K562 (cell line): ENCODE measurements at regions not wholly inside any gene's neighbourhood (a gene's known extent, or its start where the extent isn't known, plus 50 kb on each side); places are given as distances from the start of the nearest gene placed in this dataset.

Experiments used
- ATAC-seq: fragments of 200-7000 bp; cut with Tn5 transposase; 3 replicates; pipeline ENCODE4 v1.9.1; 2020; ENCODE audit warnings: moderate library complexity
- BruUV-seq: library from RNA; stranded (reverse); fragments of 400-500 nt; replicated peaks from 2 replicates; lab custom pipeline; 2021; lab: Mats Ljungman, UMichigan
- CTCF ChIA-PET: fragments of 300-600 bp; formaldehyde crosslinking; extraction: SDS; loops from one replicate; lab custom pipeline; 2021; ENCODE audit warnings: low intra/inter-chr PET ratio; lab: Yijun Ruan, JAX
- POLR2A ChIA-PET: fragments of 300-600, 350-650 bp; sonication (Branson Sonifier 250); formaldehyde crosslinking; extraction: SDS; loops from one replicate; lab custom pipeline; 2021; ENCODE audit warnings: antibody characterized with exemption, inconsistent platforms; lab: Yijun Ruan, JAX
- DNase-seq, 4 experiments: peaks; one replicate each; pipeline versions ENCODE4 v3.0.0 to v3.0.0-alpha.2; 2011 to 2018; ENCODE audit warnings: low spot score in 3 of 4, mixed read lengths in 3 of 4; ENCODE audit errors: extremely low read depth in 1 of 4
- FAIRE-seq: peaks from 2 replicates; lab custom pipeline; 2011; peaks lifted over from hg19 to GRCh38; lab: Jason Lieb, UNC
- H2AFZ ChIP-seq: 2 replicates; pipeline ENCODE4 v1.6.0; 2011; ENCODE audit warnings: low read depth, low read length, control low read depth, inconsistent platforms
- H3K27ac ChIP-seq: fragments of 200-600 bp; 3 replicates; pipeline ENCODE4 v1.8.0; 2011; ENCODE audit warnings: low read depth, mild to moderate bottlenecking, control low read depth, inconsistent platforms, low read length, moderate library complexity, mixed read lengths; ENCODE audit errors: extremely low read depth
- H3K27me3 ChIP-seq, 2 experiments: fragments of 300-600 bp in 1 of 2; 2 replicates in 1 of 2; 3 replicates in 1 of 2; pipeline versions ENCODE4 v1.6.0 to v1.8.0; 2011; ENCODE audit warnings: inconsistent platforms in 2 of 2, low read length in 2 of 2, mild to moderate bottlenecking in 1 of 2, mixed read lengths in 1 of 2, moderate library complexity in 1 of 2; ENCODE audit not compliant: control insufficient read depth in 2 of 2, insufficient read depth in 2 of 2
- H3K36me3 ChIP-seq: fragments of 300-600 bp; 3 replicates; pipeline ENCODE4 v1.8.0; 2011; ENCODE audit warnings: mild to moderate bottlenecking, low read length, inconsistent platforms; ENCODE audit not compliant: control insufficient read depth, insufficient read depth
- H3K4me1 ChIP-seq, 2 experiments: fragments of 200-600 bp in 1 of 2; replicated peaks in 1 of 2; 2 replicates in 1 of 2; 3 replicates in 1 of 2; pipeline versions ENCODE4 v1.5.1 to v1.8.0; 2011; ENCODE audit warnings: inconsistent platforms in 2 of 2, low read length in 2 of 2, mild to moderate bottlenecking in 1 of 2, mixed read lengths in 1 of 2, moderate library complexity in 1 of 2; ENCODE audit not compliant: control insufficient read depth in 2 of 2, insufficient read depth in 2 of 2
- H3K4me2 ChIP-seq: 2 replicates; pipeline ENCODE4 v1.6.1; 2011; ENCODE audit warnings: low read length, control low read depth, inconsistent platforms, mixed read lengths; ENCODE audit not compliant: insufficient read depth
- H3K4me3 ChIP-seq: fragments of 200-600 bp; sonication (generic), shearing (Covaris generic); 2 replicates; pipeline ENCODE4 v1.5.1; 2016; ENCODE audit warnings: control low read depth, inconsistent platforms
- H3K79me2 ChIP-seq: fragments of 200-600 bp; 3 replicates; pipeline ENCODE4 v1.8.0; 2011; ENCODE audit warnings: low read length, inconsistent platforms; ENCODE audit not compliant: control insufficient read depth, insufficient read depth
- H3K9ac ChIP-seq, 2 experiments: 2 replicates each; pipeline versions ENCODE4 v1.6.0 to v1.6.1; 2011; ENCODE audit warnings: low read depth in 2 of 2, low read length in 2 of 2, control low read depth in 1 of 2, inconsistent platforms in 1 of 2, mild to moderate bottlenecking in 1 of 2, mixed read lengths in 1 of 2; ENCODE audit not compliant: insufficient read depth in 1 of 2
- H3K9me1 ChIP-seq: one replicate; pipeline ENCODE4 v1.6.0; 2011; ENCODE audit warnings: inconsistent platforms, mild to moderate bottlenecking, low read length, moderate library complexity; ENCODE audit not compliant: control insufficient read depth, insufficient read depth
- H3K9me3 ChIP-seq: replicated peaks from 2 replicates; pipeline ENCODE4 v1.5.1; 2011; ENCODE audit warnings: low read depth, low read length, inconsistent platforms; ENCODE audit not compliant: control insufficient read depth, insufficient read depth
- H4K20me1 ChIP-seq: replicated peaks from 2 replicates; pipeline ENCODE4 v1.6.1; 2011; ENCODE audit warnings: low read length, inconsistent platforms, mixed read lengths; ENCODE audit not compliant: control insufficient read depth, insufficient read depth
- CSDE1 ChIP-seq, 2 experiments: fragments of 450-650 bp; IDR thresholded peaks; 2 replicates each; pipeline ENCODE4 v1.6.1; 2016; ENCODE audit warnings: mild to moderate bottlenecking in 1 of 2
- KAT8 ChIP-seq: fragments of 450-650 bp; IDR thresholded peaks from 2 replicates; pipeline ENCODE4 v1.6.1; 2016; ENCODE audit warnings: low read depth, mild to moderate bottlenecking
- MEIS2 ChIP-seq: fragments of 450-650 bp; IDR thresholded peaks from 2 replicates; pipeline ENCODE4 v1.6.1; 2014; ENCODE audit warnings: mild to moderate bottlenecking; ENCODE audit not compliant: partially characterized antibody
- MIER1 ChIP-seq: fragments of 450-650 bp; IDR thresholded peaks from 2 replicates; pipeline ENCODE4 v1.6.1; 2016; ENCODE audit warnings: antibody characterized with exemption, mild to moderate bottlenecking, low read depth
- NR4A1 ChIP-seq, 2 experiments: fragments of 250-450 bp in 1 of 2; fragments of 450-650 bp in 1 of 2; sonication (Bioruptor Pico) in 1 of 2; IDR thresholded peaks; 2 replicates each; pipeline versions ENCODE4 v1.4.0 to v1.6.1; 2016 to 2020; ENCODE audit warnings: mild to moderate bottlenecking in 2 of 2, missing compliant biosample characterization in 1 of 2, missing genetic modification characterization in 1 of 2, moderate library complexity in 1 of 2
- RCOR1 ChIP-seq, 2 experiments: IDR thresholded peaks; 2 replicates each; pipeline ENCODE4 v1.6.1; 2012; ENCODE audit warnings: low read depth in 2 of 2, low read length in 2 of 2, borderline replicate concordance in 1 of 2, improper control_type of control experiment in 1 of 2
- SMARCA4 ChIP-seq: fragments of 450-650 bp; IDR thresholded peaks from 2 replicates; pipeline ENCODE4 v1.6.1; 2016
- STAT5B ChIP-seq: fragments of 250-450 bp; sonication (Bioruptor Pico); IDR thresholded peaks from 2 replicates; pipeline ENCODE4 v1.8.0; 2021; ENCODE audit warnings: mild to moderate bottlenecking, inconsistent platforms
- TAL1 ChIP-seq: fragments of 450-650 bp; IDR thresholded peaks from 2 replicates; pipeline ENCODE4 v1.6.1; 2016; ENCODE audit warnings: mild to moderate bottlenecking
- TEAD4 ChIP-seq, 2 experiments: sonication (generic) in 1 of 2; formaldehyde crosslinking in 1 of 2; IDR thresholded peaks; 2 replicates each; pipeline versions ENCODE4 v1.6.1 to v1.8.0; 2012 to 2022; ENCODE audit warnings: borderline replicate concordance in 1 of 2, inconsistent platforms in 1 of 2, low read length in 1 of 2, mild to moderate bottlenecking in 1 of 2, missing genetic modification reagents in 1 of 2
- ZNF134 ChIP-seq: fragments of 250-450 bp; sonication (Bioruptor Pico); conservative IDR thresholded peaks from 2 replicates; pipeline ENCODE4 v1.4.0; 2020
- WGBS: fragments of 100-300 bp; shearing (Covaris generic); methylation state at CpG from one replicate; pipeline ENCODE4 v1.1.6; 2016; ENCODE audit warnings: low coverage, mixed read lengths; ENCODE audit not compliant: insufficient coverage; ENCODE audit errors: missing lambda C conversion rate; 5-methylcytosine and 5-hydroxymethylcytosine counted together
- in situ Hi-C: fragments of 300-500 bp; cut with MboI; formaldehyde crosslinking; loops from 4 replicates; pipeline ENCODE4 v1.15.0; 2018; ENCODE audit warnings: inconsistent platforms, mixed read lengths
- intact Hi-C: fragments of 100-400 bp; cut with micrococcal nuclease; formaldehyde crosslinking; loops from 2 replicates; pipeline ENCODE4 v1.14.2; 2022
- TF ChIP-seq, protein P1 (sequence below): fragments of 450-650 bp; IDR thresholded peaks from 2 replicates; pipeline ENCODE4 v1.6.1; 2018; ENCODE audit not compliant: partially characterized antibody

DNA sequence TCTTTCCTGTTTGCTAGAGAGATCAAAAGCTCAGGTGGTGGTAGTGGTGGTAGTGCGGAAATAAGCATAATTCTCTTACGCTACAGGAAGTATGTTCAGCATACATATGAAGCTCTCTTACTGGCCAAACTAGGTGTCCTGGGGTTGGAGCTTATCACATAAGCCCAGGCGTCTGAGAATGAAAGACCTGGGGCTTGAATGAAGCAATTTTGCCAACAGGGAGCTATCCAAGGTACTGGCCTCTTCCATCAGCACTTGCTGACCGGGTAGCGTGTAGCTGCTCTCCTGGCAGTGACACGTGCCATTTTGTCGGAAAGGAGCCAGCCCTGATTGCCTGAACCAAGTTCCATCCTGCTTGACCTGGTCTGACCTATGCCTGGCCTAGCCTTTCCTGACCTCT lies 65.9 kb upstream of the HPF1 start:
- intact Hi-C loops (no loop called here), in situ Hi-C loops (no loop called here)
- Histone ChIP-seq H3K27me3 (peaks cover 0 to 11% of the 10 kb centered on the region in 2 experiments; a peak in 1 of 5 replicates), H3K27ac (no peak overlapping the region), H3K79me2 (no peaks in the 10 kb centered on the region), H3K9me1 (no peaks in the 10 kb centered on the region), H3K9ac (no peak overlapping the region), H3K4me1 (no peaks in the 10 kb centered on the region; a peak in 1 of 5 replicates), H3K4me3 (no peak overlapping the region), H3K36me3 (no peaks in the 10 kb centered on the region), H4K20me1 (no peaks in the 10 kb centered on the region), H2AFZ (no peak overlapping the region), H3K9me3 (no peaks in the 10 kb centered on the region), H3K4me2 (no peak overlapping the region; the same call in 1 of the 2 replicates)
- ChIA-PET CTCF (no interaction called here), POLR2A (interaction anchor here (0.6 to 1.4 kb wide), 2 partner anchors 11 to 13 kb away, joined by 3 read pairs; no protein-coding TSS in a partner anchor)
- FAIRE-seq (peak; percentile 49), ATAC-seq (peak; percentile 90), DNase-seq (peak in 3 of 4 experiments; percentile 11 to 66 (median 55))
- no TSS peak for BruUV-seq
- 2% methylated on average over 7 of the region's 7 CpGs for WGBS
- TF ChIP-seq NR4A1 (CRISPR knock-in tag; IDR thresholded peaks at IDR 0.05) (no peak), NR4A1 (tag; IDR thresholded peaks at IDR 0.05) (0 out of 2 replicates have a peak, but pooled peaks have one; percentile 36), SMARCA4 (no peak), MIER1 (peak; percentile 96), TAL1 (peak; percentile 41; the same call in 1 of the 2 replicates), STAT5B (no peak), TEAD4 (IDR thresholded peaks at IDR 0.05; ENCODE audit: low read length) (0 out of 2 replicates have a peak, but pooled peaks have one; percentile 26), TEAD4 (CRISPR knock-in tag; IDR thresholded peaks at IDR 0.05; ENCODE audit: borderline replicate concordance) (no peak), ZNF134 (CRISPR knock-in tag) (0 out of 2 replicates have a peak, but pooled peaks have one; percentile 36), KAT8 (no peak), MEIS2 (peak; percentile 60), RCOR1 (IDR thresholded peaks at IDR 0.05; ENCODE audit: borderline replicate concordance in 1 of 2, low read depth in 2 of 2, low read length in 2 of 2) (peak in 1 of 2 experiments; percentile 8; a peak in 1 of 4 replicates), CSDE1 (IDR thresholded peaks at IDR 0.05) (no peak)
- TF ChIP-seq, protein P1, sequence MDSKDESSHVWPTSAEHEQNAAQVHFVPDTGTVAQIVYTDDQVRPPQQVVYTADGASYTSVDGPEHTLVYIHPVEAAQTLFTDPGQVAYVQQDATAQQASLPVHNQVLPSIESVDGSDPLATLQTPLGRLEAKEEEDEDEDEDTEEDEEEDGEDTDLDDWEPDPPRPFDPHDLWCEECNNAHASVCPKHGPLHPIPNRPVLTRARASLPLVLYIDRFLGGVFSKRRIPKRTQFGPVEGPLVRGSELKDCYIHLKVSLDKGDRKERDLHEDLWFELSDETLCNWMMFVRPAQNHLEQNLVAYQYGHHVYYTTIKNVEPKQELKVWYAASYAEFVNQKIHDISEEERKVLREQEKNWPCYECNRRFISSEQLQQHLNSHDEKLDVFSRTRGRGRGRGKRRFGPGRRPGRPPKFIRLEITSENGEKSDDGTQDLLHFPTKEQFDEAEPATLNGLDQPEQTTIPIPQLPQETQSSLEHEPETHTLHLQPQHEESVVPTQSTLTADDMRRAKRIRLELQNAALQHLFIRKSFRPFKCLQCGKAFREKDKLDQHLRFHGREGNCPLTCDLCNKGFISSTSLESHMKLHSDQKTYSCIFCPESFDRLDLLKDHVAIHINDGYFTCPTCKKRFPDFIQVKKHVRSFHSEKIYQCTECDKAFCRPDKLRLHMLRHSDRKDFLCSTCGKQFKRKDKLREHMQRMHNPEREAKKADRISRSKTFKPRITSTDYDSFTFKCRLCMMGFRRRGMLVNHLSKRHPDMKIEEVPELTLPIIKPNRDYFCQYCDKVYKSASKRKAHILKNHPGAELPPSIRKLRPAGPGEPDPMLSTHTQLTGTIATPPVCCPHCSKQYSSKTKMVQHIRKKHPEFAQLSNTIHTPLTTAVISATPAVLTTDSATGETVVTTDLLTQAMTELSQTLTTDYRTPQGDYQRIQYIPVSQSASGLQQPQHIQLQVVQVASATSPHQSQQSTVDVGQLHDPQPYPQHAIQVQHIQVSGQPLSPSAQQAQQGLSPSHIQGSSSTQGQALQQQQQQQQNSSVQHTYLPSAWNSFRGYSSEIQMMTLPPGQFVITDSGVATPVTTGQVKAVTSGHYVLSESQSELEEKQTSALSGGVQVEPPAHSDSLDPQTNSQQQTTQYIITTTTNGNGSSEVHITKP, result peak; percentile 39
